ENCODE measurements at regions not wholly inside any gene's neighbourhood (a gene's known extent, or its start where the extent isn't known, plus 50 kb on each side); places are given as distances from the start of the nearest gene placed in this dataset.

GRCh38 chr3:28101705-28102104 is 139.7 kb upstream of the CMC1 start:
- TF ChIP-seq POLR2A (IDR thresholded peaks at IDR 0.05): no peak
- TF ChIP-seq CTCF (IDR thresholded peaks at IDR 0.05 in 4 of 5, conservative IDR thresholded peaks at IDR 0.05 in 1 of 5): no peak

Measured in gastrocnemius medialis (tissue), 4 donors.